ENCODE measurements at regions not wholly inside any gene's neighbourhood (a gene's known extent, or its start where the extent isn't known, plus 50 kb on each side); places are given as distances from the start of the nearest gene placed in this dataset.

GRCh38 chr15:39529457-39529856 is 51.4 kb upstream of the THBS1 start:
- Histone ChIP-seq H3K4me3 (ENCODE audit: low read length) (no peak overlapping the region), H3K27me3 (ENCODE audit: control insufficient read depth, insufficient read depth) (no peaks in the 10 kb centered on the region), H3K4me1 (ENCODE audit: control insufficient read depth, insufficient read depth, low read length) (peaks cover 2% of the 10 kb centered on the region), H3K27ac (ENCODE audit: low read length) (no peak overlapping the region), H3K9me3 (ENCODE audit: control insufficient read depth, low read length) (no peaks in the 10 kb centered on the region)
- intact Hi-C loops (cut with DNase I), result no loop called here
- DNase-seq (no peak), ATAC-seq (no peak)
- WGBS, result 98% methylated on average over 4 of the region's 4 CpGs

- H3K9me3 ChIP-seq (ENCODE audit: control insufficient read depth, low read length), result no peaks in the 10 kb centered on the region
- H3K4me3 ChIP-seq (ENCODE audit: low read length), result no peak overlapping the region
- intact Hi-C loops (cut with DNase I), result no loop called here
- 78% methylated on average over 7 of the region's 7 CpGs for WGBS
- no peak overlapping the region for H3K27ac ChIP-seq (ENCODE audit: low read length)
- peaks cover 2% of the 10 kb centered on the region for H3K4me1 ChIP-seq (ENCODE audit: control insufficient read depth, insufficient read depth, low read length)
- no peaks in the 10 kb centered on the region for H3K27me3 ChIP-seq (ENCODE audit: control insufficient read depth, insufficient read depth)
- ATAC-seq (no peak), DNase-seq (no peak)
Observed at GRCh38 chr15:39530480-39531342, 50.2 kb upstream of the THBS1 start.
